Calu3 (cell line): ENCODE measurements at regions not wholly inside any gene's neighbourhood (a gene's known extent, or its start where the extent isn't known, plus 50 kb on each side); places are given as distances from the start of the nearest gene placed in this dataset.

Experiments used
- BruUV-seq: library from RNA; stranded (reverse); fragments of 400-500 nt; replicated peaks from 2 replicates; lab custom pipeline; 2021; lab: Mats Ljungman, UMichigan
- CTCF ChIA-PET: fragments of 300-600 bp; sonication (Branson Sonifier 250); formaldehyde crosslinking; loops from one replicate; lab custom pipeline; 2022; ENCODE audit warnings: antibody characterized with exemption; lab: Charles Lee
- DNase-seq: peaks from one replicate; pipeline ENCODE4 v3.0.0; 2022
- H3K27ac Mint-ChIP-seq: one replicate; pipeline ENCODE4 v1.8.0; 2022; ENCODE audit warnings: mixed read lengths; ENCODE audit not compliant: unreplicated experiment
- H3K27me3 Mint-ChIP-seq: one replicate; pipeline ENCODE4 v1.8.0; 2022; ENCODE audit warnings: mixed read lengths; ENCODE audit not compliant: unreplicated experiment
- H3K36me3 Mint-ChIP-seq: one replicate; pipeline ENCODE4 v1.8.0; 2022; ENCODE audit warnings: mild to moderate bottlenecking, moderate library complexity, mixed read lengths; ENCODE audit not compliant: insufficient read depth, unreplicated experiment
- H3K4me1 Mint-ChIP-seq: one replicate; pipeline ENCODE4 v1.8.0; 2022; ENCODE audit warnings: mild to moderate bottlenecking, low read depth, mixed read lengths; ENCODE audit not compliant: unreplicated experiment
- H3K4me3 Mint-ChIP-seq: one replicate; pipeline ENCODE4 v1.8.0; 2022; ENCODE audit warnings: mild to moderate bottlenecking, low read depth, moderate library complexity, mixed read lengths; ENCODE audit not compliant: unreplicated experiment
- H3K9me3 Mint-ChIP-seq: one replicate; pipeline ENCODE4 v1.8.0; 2022; ENCODE audit warnings: low read depth, mixed read lengths; ENCODE audit not compliant: unreplicated experiment
- CTCF ChIP-seq: fragments of 200-600 bp; IDR thresholded peaks from one replicate; pipeline ENCODE4 v1.8.0; 2022; ENCODE audit warnings: antibody characterized with exemption; ENCODE audit not compliant: unreplicated experiment
- intact Hi-C: fragments of 100-400 bp; cut with micrococcal nuclease; formaldehyde crosslinking; loops from one replicate; pipeline ENCODE4 v1.10.0; 2022; ENCODE audit not compliant: unreplicated experiment

GRCh38 chr4:169851750-169852149 is 94.0 kb upstream of the HPF1 start:
- BruUV-seq, result no TSS peak
- peaks cover 7% of the 10 kb centered on the region for H3K4me1 Mint-ChIP-seq
- H3K9me3 Mint-ChIP-seq, result peaks cover 2% of the 10 kb centered on the region
- H3K4me3 Mint-ChIP-seq, result no peak overlapping the region
- TF ChIP-seq CTCF, result no peak
- no peaks in the 10 kb centered on the region for H3K27me3 Mint-ChIP-seq
- no peak for DNase-seq
- H3K27ac Mint-ChIP-seq, result no peak overlapping the region
- H3K36me3 Mint-ChIP-seq, result no peaks in the 10 kb centered on the region
- CTCF ChIA-PET, result no interaction called here
- intact Hi-C loops, result no loop called here

- intact Hi-C loops, result no loop called here
- DNase-seq, result no peak
- no peak for TF ChIP-seq CTCF
- Mint-ChIP-seq H3K36me3 (no peaks in the 10 kb centered on the region), H3K9me3 (peaks cover 2% of the 10 kb centered on the region), H3K27ac (no peak overlapping the region), H3K27me3 (no peaks in the 10 kb centered on the region), H3K4me3 (no peak overlapping the region), H3K4me1 (peaks cover 7% of the 10 kb centered on the region)
- BruUV-seq, result no TSS peak
- CTCF ChIA-PET, result interaction anchor here (0.6 kb wide), 1 partner anchor 141 kb away, joined by 3 read pairs; no protein-coding TSS in a partner anchor
Observed at GRCh38 chr4:169849456-169849855, 91.7 kb upstream of the HPF1 start.

- H3K4me3 Mint-ChIP-seq, result no peak overlapping the region
- no TSS peak for BruUV-seq
- H3K4me1 Mint-ChIP-seq, result peaks cover 7% of the 10 kb centered on the region
- no peak for TF ChIP-seq CTCF
- intact Hi-C loops, result no loop called here
- no peaks in the 10 kb centered on the region for H3K27me3 Mint-ChIP-seq
- CTCF ChIA-PET, result no interaction called here
- H3K27ac Mint-ChIP-seq, result no peak overlapping the region
- DNase-seq, result no peak
- H3K9me3 Mint-ChIP-seq, result peaks cover under 1% of the 10 kb centered on the region
- H3K36me3 Mint-ChIP-seq, result no peaks in the 10 kb centered on the region
Observed at GRCh38 chr4:169848018-169848417, 90.3 kb upstream of the HPF1 start.

GRCh38 chr4:169847171-169847570 is 89.4 kb upstream of the HPF1 start:
- H3K27ac Mint-ChIP-seq, result no peak overlapping the region
- intact Hi-C loops, result no loop called here
- no peaks in the 10 kb centered on the region for H3K9me3 Mint-ChIP-seq
- no TSS peak for BruUV-seq
- TF ChIP-seq CTCF, result no peak
- CTCF ChIA-PET, result no interaction called here
- no peaks in the 10 kb centered on the region for H3K27me3 Mint-ChIP-seq
- DNase-seq, result no peak
- H3K36me3 Mint-ChIP-seq, result no peaks in the 10 kb centered on the region
- no peak overlapping the region for H3K4me3 Mint-ChIP-seq
- H3K4me1 Mint-ChIP-seq, result peaks cover 7% of the 10 kb centered on the region
